ENCODE measurements at regions not wholly inside any gene's neighbourhood (a gene's known extent, or its start where the extent isn't known, plus 50 kb on each side); places are given as distances from the start of the nearest gene placed in this dataset.

DNA sequence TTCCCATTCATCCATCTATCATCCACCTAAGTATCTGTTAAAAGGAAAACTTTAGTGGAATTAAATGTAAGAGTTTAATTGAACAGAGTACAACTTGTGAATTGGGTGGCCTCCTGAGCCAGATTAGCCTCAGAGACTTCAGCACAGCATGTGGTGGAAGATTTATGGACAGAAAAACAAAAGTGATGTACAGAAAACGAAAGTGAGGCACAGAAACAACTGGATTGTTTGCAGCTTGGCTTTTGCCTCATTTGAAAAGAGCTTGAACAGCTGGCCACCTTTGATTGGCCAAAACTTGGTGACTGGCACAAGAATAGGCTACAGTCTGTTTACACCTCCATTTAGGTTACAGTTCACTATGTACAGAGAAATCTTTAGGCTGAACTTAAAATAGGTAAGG is 1463.4 kb upstream of the CELF2 start:
- no peak for TF ChIP-seq ZFX (IDR thresholded peaks at IDR 0.05)
- TF ChIP-seq, protein P1, sequence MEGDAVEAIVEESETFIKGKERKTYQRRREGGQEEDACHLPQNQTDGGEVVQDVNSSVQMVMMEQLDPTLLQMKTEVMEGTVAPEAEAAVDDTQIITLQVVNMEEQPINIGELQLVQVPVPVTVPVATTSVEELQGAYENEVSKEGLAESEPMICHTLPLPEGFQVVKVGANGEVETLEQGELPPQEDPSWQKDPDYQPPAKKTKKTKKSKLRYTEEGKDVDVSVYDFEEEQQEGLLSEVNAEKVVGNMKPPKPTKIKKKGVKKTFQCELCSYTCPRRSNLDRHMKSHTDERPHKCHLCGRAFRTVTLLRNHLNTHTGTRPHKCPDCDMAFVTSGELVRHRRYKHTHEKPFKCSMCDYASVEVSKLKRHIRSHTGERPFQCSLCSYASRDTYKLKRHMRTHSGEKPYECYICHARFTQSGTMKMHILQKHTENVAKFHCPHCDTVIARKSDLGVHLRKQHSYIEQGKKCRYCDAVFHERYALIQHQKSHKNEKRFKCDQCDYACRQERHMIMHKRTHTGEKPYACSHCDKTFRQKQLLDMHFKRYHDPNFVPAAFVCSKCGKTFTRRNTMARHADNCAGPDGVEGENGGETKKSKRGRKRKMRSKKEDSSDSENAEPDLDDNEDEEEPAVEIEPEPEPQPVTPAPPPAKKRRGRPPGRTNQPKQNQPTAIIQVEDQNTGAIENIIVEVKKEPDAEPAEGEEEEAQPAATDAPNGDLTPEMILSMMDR (IDR thresholded peaks at IDR 0.05 in 2 of 3, conservative IDR thresholded peaks at IDR 0.05 in 1 of 3; ENCODE audit: borderline replicate concordance in 1 of 3, insufficient read depth in 1 of 3, low read depth in 2 of 3, low read length in 2 of 3), result no peak
- TF ChIP-seq, protein P2, sequence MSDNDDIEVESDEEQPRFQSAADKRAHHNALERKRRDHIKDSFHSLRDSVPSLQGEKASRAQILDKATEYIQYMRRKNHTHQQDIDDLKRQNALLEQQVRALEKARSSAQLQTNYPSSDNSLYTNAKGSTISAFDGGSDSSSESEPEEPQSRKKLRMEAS (IDR thresholded peaks at IDR 0.05), result no peak

All from HCT116 (cell line).